Thyroid gland (tissue), 4 donors: ENCODE measurements at regions not wholly inside any gene's neighbourhood (a gene's known extent, or its start where the extent isn't known, plus 50 kb on each side); places are given as distances from the start of the nearest gene placed in this dataset.
"Not testable (repeated sequence)": the region's sequence is repeated elsewhere in the genome, so short reads cannot be mapped to it uniquely, and the experiment has no call there.

ENCODE experiments used
- DNase-seq, 2 donors: peaks; one replicate each; pipeline ENCODE4 v3.0.0-alpha.2; 2019
- H3K27ac ChIP-seq, 3 donors: fragments of 200-600 bp; sonication (generic); 1 replicate in 2 of 3; 2 replicates in 1 of 3; pipeline ENCODE4 v1.5.1; 2016 to 2019; ENCODE audit warnings: mild to moderate bottlenecking in 1 of 3, moderate library complexity in 1 of 3
- H3K27me3 ChIP-seq: fragments of 200-600 bp; sonication (generic); one replicate; pipeline ENCODE4 v1.5.1; 2019
- H3K36me3 ChIP-seq, 2 donors: fragments of 200-600 bp; sonication (generic); one replicate each; pipeline ENCODE4 v1.5.1; 2016 to 2019
- H3K4me1 ChIP-seq, 2 donors: fragments of 200-600 bp; sonication (generic); one replicate each; pipeline ENCODE4 v1.5.1; 2017 to 2019
- H3K4me3 ChIP-seq, 3 donors: fragments of 200-600 bp; sonication (generic); replicated peaks in 1 of 3; 1 replicate in 2 of 3; 2 replicates in 1 of 3; pipeline ENCODE4 v1.5.1; 2016; ENCODE audit warnings: mild to moderate bottlenecking in 1 of 3
- H3K9me3 ChIP-seq: fragments of 200-600 bp; sonication (generic); one replicate; pipeline ENCODE4 v1.5.1; 2017
- CTCF ChIP-seq, 6 experiments: fragments of 200-600 bp in 3 of 6; fragments of 450-650 bp in 3 of 6; sonication (generic) in 3 of 6; IDR thresholded peaks; one replicate each; pipeline ENCODE4 v1.5.1; 2016 to 2019; ENCODE audit warnings: antibody characterized with exemption in 6 of 6, mild to moderate bottlenecking in 2 of 6, inconsistent platforms in 1 of 6, moderate library complexity in 1 of 6
- POLR2A ChIP-seq, 2 donors: fragments of 450-650 bp; IDR thresholded peaks; one replicate each; pipeline ENCODE4 v1.6.1; 2017; ENCODE audit warnings: antibody characterized with exemption in 2 of 2, mild to moderate bottlenecking in 2 of 2, moderate library complexity in 1 of 2
- WGBS, 2 donors: methylation state at CpG; one replicate each; pipeline ENCODE4 v1.1.5; 2017; 5-methylcytosine and 5-hydroxymethylcytosine counted together
- intact Hi-C: fragments of 100-400 bp; cut with DNase I; formaldehyde crosslinking; loops from one replicate; pipeline ENCODE4 v1.15.1; 2023

- DNase-seq = no peak
- TF ChIP-seq CTCF (IDR thresholded peaks at IDR 0.05) (no peak), POLR2A (IDR thresholded peaks at IDR 0.05) (no peak)
- Histone ChIP-seq H3K27me3 (no peaks in the 10 kb centered on the region), H3K9me3 (no peaks in the 10 kb centered on the region), H3K36me3 (no peaks in the 10 kb centered on the region), H3K4me3 (no peak overlapping the region), H3K27ac (no peak overlapping the region), H3K4me1 (no peaks in the 10 kb centered on the region)
- WGBS, 2 donors = 71 to 72% methylated on average over 9 of the region's 10 CpGs
- intact Hi-C loops = no loop called here
These were observed 611.1 kb downstream of the UQCRFS1 start for GRCh38 chr19:28601723-28602440.

- Histone ChIP-seq H3K27me3 (no peaks in the 10 kb centered on the region), H3K36me3 (no peaks in the 10 kb centered on the region), H3K27ac (no peak overlapping the region), H3K9me3 (no peaks in the 10 kb centered on the region), H3K4me3 (no peak overlapping the region), H3K4me1 (no peaks in the 10 kb centered on the region)
- no peak for DNase-seq
- intact Hi-C loops = no loop called here
- 45 to 48% methylated on average over 3 of the region's 3 CpGs for WGBS, 2 donors
- TF ChIP-seq CTCF (IDR thresholded peaks at IDR 0.05) = no peak
- no peak for TF ChIP-seq POLR2A (IDR thresholded peaks at IDR 0.05)
These were observed 614.1 kb downstream of the UQCRFS1 start for GRCh38 chr19:28598861-28599260.

- DNase-seq = no peak
- no peaks in the 10 kb centered on the region for H3K9me3 ChIP-seq
- no peak overlapping the region for H3K4me3 ChIP-seq
- H3K36me3 ChIP-seq = no peaks in the 10 kb centered on the region
- intact Hi-C loops = no loop called here
- no peak overlapping the region for H3K27ac ChIP-seq
- no peaks in the 10 kb centered on the region for H3K27me3 ChIP-seq
- TF ChIP-seq POLR2A (IDR thresholded peaks at IDR 0.05) (no peak), CTCF (IDR thresholded peaks at IDR 0.05) (no peak)
- WGBS, 2 donors = 67 to 75% methylated on average over 12 of the region's 12 CpGs
- H3K4me1 ChIP-seq = no peaks in the 10 kb centered on the region
These were observed 616.3 kb downstream of the UQCRFS1 start for GRCh38 chr19:28596561-28597071.

GRCh38 chr19:28595722-28596480, 617.0 kb downstream of the UQCRFS1 start:
- DNase-seq = no peak
- TF ChIP-seq CTCF (IDR thresholded peaks at IDR 0.05) = no peak
- no peak overlapping the region for H3K4me3 ChIP-seq
- no peaks in the 10 kb centered on the region for H3K9me3 ChIP-seq
- no peak overlapping the region for H3K27ac ChIP-seq
- H3K4me1 ChIP-seq = no peaks in the 10 kb centered on the region
- no peaks in the 10 kb centered on the region for H3K36me3 ChIP-seq
- intact Hi-C loops = no loop called here
- 84 to 86% methylated on average over 4 of the region's 4 CpGs for WGBS, 2 donors
- no peaks in the 10 kb centered on the region for H3K27me3 ChIP-seq

GRCh38 chr19:28594737-28595136, 618.2 kb downstream of the UQCRFS1 start:
- TF ChIP-seq CTCF (IDR thresholded peaks at IDR 0.05) = no peak
- TF ChIP-seq POLR2A (IDR thresholded peaks at IDR 0.05) = no peak
- WGBS, 2 donors = 78 to 90% methylated on average over 2 of the region's 2 CpGs
- Histone ChIP-seq H3K36me3 (no peaks in the 10 kb centered on the region), H3K4me1 (no peaks in the 10 kb centered on the region), H3K27ac (no peak overlapping the region), H3K4me3 (no peak overlapping the region), H3K27me3 (no peaks in the 10 kb centered on the region), H3K9me3 (no peaks in the 10 kb centered on the region)
- no peak for DNase-seq
- intact Hi-C loops = no loop called here

GRCh38 chr19:28589991-28590411, 623.0 kb downstream of the UQCRFS1 start:
- H3K4me3 ChIP-seq, DNase-seq, H3K9me3 ChIP-seq, H3K27ac ChIP-seq, intact Hi-C loops, H3K36me3 ChIP-seq, H3K4me1 ChIP-seq, H3K27me3 ChIP-seq: not testable (repeated sequence)
- WGBS, 2 donors = 69 to 75% methylated on average over 10 to 11 of the region's 11 CpGs
